Stimulated activated CD4-positive, alpha-beta T cell treated with anti-CD3 and anti-CD28 coated beads, Interleukin-12 subunit alpha, Interleukin-12 subunit beta, amount 100 ng/mL, for 48 hours (primary cell): ENCODE measurements at regions not wholly inside any gene's neighbourhood (a gene's known extent, or its start where the extent isn't known, plus 50 kb on each side); places are given as distances from the start of the nearest gene placed in this dataset.
"Not testable (repeated sequence)": the region's sequence is repeated elsewhere in the genome, so short reads cannot be mapped to it uniquely, and the experiment has no call there.

Source experiments
- DNase-seq, 3 donors: peaks; one replicate each; pipeline ENCODE4 v3.0.0-alpha.2; 2020; ENCODE audit warnings: low read depth in 2 of 3, low spot score in 1 of 3

DNA sequence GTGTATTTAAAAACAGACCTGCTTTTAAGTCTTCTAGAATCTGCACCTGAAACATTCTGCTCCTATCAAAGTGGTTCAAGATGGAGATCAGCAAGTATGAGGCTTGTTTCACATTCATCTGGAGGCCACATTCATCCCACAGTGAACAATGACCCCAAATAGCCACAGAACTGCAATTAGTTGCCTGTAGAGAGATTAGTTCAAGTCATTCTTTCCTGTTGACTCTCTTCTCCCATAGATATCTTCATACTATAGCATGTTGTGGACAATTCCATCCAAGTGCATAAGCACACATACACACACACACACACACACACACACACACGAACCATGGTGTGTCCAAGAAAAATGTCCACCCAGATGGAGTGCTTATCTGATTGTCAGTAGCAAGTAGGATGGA lies 101.7 kb upstream of the FGGY start:
- DNase-seq: no peak

- no peak for DNase-seq
These were observed 98.3 kb upstream of the FGGY start for GRCh38 chr1:59198564-59198963.

GRCh38 chr1:59199147-59199546 lies 97.7 kb upstream of the FGGY start:
- DNase-seq: no peak

- DNase-seq: no peak
These were observed 97.0 kb upstream of the FGGY start for GRCh38 chr1:59199719-59200376.

GRCh38 chr1:59201341-59201740 lies 95.6 kb upstream of the FGGY start:
- no peak for DNase-seq

DNA sequence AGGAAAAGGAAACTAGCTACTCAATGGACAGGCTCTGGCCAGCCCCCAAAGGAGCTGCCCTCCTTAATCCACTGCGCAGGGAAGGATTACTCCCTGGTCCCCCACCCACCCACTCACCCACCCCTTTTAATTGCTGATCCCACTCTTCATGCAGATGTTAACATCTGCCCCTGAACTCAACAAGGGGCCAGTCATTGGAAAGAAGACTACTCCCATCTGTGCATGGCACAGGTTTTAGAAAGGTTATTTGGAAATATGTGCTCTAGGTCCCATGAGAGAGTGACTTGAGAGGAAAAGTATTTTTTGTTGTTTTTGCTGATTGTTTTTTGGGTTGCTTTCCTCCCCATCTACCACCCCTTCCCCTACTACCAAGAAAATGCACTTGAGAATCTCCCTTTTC lies 94.4 kb upstream of the FGGY start:
- DNase-seq: no peak

GRCh38 chr1:59204001-59204400 lies 92.9 kb upstream of the FGGY start:
- no peak for DNase-seq

DNA sequence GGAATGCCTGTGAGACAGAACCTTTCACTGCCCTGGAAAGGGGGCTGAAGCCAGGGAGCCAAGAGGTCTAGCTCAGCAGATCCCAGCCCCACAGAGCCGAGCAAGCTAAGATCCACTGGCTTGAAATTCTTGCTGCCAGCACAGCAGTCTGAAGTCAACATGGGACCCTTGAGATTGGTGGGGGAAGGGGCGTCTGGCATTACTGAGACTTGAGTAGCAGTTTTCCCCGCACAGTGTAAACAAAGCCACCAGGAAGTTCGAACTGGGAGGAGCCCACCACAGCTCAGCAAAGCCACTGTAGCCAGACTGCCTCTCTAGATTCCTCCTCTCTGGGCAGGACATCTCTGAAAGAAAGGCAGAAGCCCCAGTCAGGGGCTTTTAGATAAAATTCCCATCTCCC lies 90.3 kb upstream of the FGGY start:
- DNase-seq: not testable (repeated sequence)

GRCh38 chr1:59210430-59210829 lies 86.5 kb upstream of the FGGY start:
- not testable (repeated sequence) for DNase-seq

GRCh38 chr1:59212706-59213105 lies 84.2 kb upstream of the FGGY start:
- DNase-seq: no peak

GRCh38 chr1:59214248-59215208 lies 82.4 kb upstream of the FGGY start:
- no peak for DNase-seq

GRCh38 chr1:59215766-59216291 lies 81.1 kb upstream of the FGGY start:
- no peak for DNase-seq

DNA sequence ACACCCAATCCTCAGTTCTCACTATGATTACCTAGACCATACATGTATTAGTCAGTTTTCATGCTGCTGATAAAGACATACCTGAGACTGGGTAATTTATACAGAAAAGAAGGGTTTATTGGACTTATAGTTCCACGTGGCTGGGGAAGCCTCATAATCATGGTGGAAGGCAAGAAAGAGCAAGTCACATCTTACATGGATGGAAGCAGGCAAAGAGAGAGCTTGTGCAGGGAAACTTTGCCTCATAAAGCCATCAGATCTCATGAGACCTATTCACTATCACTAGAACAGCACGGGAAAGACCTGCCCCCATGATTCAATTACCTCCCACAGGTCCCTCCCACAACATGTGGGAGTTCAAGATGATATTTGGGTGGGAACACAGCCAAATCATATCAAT lies 79.5 kb upstream of the FGGY start:
- DNase-seq: not testable (repeated sequence)

DNA sequence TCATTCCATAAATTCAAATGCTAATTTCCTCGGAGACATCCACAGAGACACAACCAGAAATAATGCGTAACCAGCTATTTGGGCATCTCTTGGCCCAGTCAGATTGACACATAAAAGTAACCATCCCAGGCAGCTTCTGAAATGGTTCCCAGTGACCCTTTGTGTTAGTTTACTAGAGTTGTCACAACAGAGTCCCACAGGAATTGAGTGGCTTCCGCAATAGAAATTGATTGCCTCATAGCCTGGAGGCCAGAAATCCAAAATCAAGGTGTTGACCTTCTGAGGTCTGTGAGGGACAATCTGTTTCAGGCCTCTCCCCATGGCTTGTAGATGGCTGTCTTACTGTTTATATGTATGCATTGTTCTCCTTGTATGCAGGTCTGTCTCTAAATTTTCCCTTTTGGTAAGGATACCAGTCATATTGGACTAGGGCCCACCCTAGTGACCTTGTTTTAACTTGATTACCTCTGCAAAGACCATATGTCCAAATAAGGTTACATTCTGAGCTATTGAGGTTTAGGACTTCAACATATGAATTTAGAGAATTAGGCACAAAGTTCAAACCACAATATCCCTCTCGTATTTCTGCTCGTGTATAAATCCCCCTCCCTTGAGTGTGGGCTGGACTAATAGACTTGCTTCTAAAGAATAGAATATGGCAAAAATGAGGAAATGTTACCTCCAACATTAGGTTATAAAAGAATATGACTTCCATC lies 78.2 kb upstream of the FGGY start:
- DNase-seq: no peak

DNA sequence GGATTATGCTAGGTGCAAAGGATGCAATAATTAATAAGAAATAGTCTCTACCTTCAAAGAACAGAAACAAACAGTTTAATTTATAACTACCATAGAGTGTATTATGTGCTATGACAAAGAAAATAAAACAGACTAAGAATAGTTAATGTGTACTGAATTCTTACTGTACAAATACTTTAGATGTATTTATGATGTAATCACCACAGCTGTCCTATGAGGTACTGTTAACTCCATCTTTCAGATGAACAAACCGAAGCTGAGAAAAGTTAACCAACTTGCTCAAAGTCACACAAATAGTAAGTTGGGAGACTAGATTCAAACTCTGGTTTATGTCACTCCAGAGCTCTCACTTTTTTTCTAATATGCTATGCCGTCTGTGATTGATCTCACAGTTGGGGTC lies 77.0 kb upstream of the FGGY start:
- DNase-seq: no peak

DNA sequence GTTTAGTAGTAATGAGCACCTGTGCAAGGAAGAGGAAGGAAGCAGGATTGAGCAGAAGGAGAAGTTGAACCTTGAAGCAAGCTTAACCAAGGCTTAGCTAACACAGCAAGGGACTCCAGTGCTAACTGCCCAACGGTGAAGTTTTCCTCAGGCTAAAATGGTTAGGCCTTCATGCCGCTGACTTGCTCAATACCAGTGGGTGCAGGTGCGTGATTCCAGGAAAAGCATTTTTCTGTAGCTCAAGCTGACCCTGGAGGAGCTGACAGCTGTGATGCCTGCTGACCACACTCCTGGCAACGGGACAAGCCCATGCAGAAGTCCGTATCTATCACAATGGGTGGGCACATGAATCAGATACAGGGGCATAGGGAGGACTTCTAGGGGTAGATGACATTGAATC lies 76.5 kb upstream of the FGGY start:
- DNase-seq: no peak

- DNase-seq: no peak
These were observed 73.7 kb upstream of the FGGY start for GRCh38 chr1:59223198-59223597.

GRCh38 chr1:59223989-59224634 lies 72.8 kb upstream of the FGGY start:
- DNase-seq: no peak

DNA sequence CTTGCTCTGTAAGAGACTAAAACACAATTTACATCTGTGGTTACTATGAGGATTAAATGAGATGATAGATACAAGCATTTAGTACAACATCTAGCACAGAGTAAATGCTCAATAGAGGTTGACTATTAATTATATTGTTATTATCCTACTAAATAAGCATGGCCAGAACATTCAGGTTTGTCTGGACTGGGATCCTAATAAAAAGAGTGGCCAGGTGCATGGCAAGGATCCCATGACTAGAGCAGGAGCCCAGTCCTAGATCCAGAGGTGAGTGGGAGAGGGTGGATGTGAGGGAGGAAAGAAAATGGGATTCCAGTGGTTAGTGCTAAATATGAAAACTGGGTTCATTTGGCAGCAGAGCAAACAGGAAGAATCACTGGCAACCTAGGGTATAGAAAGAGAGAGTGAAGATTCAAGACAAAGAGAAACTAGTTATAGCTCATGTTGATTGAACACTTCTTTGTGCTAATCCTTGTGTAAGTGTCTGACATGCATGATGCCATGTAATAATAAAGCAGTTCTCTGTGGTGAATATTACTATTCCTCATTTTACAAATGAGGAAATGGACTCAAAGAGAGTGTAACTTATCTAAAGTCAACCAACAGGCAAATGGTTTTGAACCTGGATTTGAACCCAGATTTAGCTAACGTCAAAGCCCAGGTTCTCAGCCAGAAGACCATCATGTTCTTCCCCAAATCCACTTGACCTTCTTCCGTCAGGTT lies 71.1 kb upstream of the FGGY start:
- no peak for DNase-seq

DNA sequence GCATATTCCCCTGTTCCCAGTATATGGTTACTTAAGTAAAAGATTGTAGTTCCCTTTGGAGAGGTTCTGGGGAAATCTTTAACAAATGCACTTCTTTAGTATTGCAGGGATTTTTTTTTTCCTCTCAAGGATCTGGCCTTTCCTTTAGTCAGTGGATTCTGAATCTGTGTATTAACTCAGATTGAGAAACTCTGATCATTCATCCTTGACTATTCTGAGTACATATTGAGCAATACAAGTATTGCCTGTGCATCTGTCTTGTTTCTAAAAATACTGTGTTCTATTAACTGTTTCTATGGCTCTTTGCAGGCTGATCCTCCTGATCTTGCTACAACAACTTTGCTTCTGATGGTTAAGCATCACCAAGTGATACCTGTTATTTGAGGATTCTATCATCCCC lies 67.8 kb upstream of the FGGY start:
- DNase-seq: no peak
